GM12878 (cell line): ENCODE measurements at regions not wholly inside any gene's neighbourhood (a gene's known extent, or its start where the extent isn't known, plus 50 kb on each side); places are given as distances from the start of the nearest gene placed in this dataset.

ENCODE experiments used
- ATAC-seq: fragments of 200-7000 bp; cut with Tn5 transposase; 3 replicates; pipeline ENCODE4 v1.9.1; 2020; ENCODE audit warnings: mild to moderate bottlenecking, moderate library complexity
- BruUV-seq: library from RNA; stranded (reverse); fragments of 400-500 nt; replicated peaks from 2 replicates; lab custom pipeline; 2021; lab: Mats Ljungman, UMichigan
- CTCF ChIA-PET: fragments of 300-600 bp; sonication (Branson Sonifier 250); formaldehyde crosslinking; extraction: SDS; loops from one replicate; lab custom pipeline; 2021; ENCODE audit warnings: inconsistent platforms; lab: Yijun Ruan, JAX
- POLR2A ChIA-PET: fragments of 350-600 bp; formaldehyde crosslinking; extraction: SDS; loops from one replicate; lab custom pipeline; 2021; ENCODE audit warnings: inconsistent platforms; lab: Charles Lee
- RAD21 ChIA-PET: fragments of 300-600 bp; sonication (Branson Sonifier 250); formaldehyde crosslinking; loops from one replicate; lab custom pipeline; 2023; ENCODE audit warnings: antibody characterized with exemption; ENCODE audit not compliant: unreplicated experiment; lab: Charles Lee
- SMC1A ChIA-PET: fragments of 300-600 bp; sonication (Branson Sonifier 250); formaldehyde crosslinking; loops from one replicate; lab custom pipeline; 2023; ENCODE audit not compliant: unreplicated experiment, uncharacterized antibody; lab: Charles Lee
- DNase-seq: peaks from one replicate; pipeline ENCODE4 v3.0.0-alpha.2; 2011; ENCODE audit warnings: low read depth, low spot score
- FAIRE-seq: peaks from 3 replicates; lab custom pipeline; 2011; peaks lifted over from hg19 to GRCh38; lab: Jason Lieb, UNC
- H2AFZ ChIP-seq: 2 replicates; pipeline ENCODE4 v1.6.0; 2011; ENCODE audit warnings: low read depth, low read length, control low read depth; ENCODE audit not compliant: control insufficient read depth
- H3K27ac ChIP-seq: 2 replicates; pipeline ENCODE4 v1.5.1; 2011; ENCODE audit warnings: control low read depth; ENCODE audit not compliant: control insufficient read depth, insufficient read depth
- H3K27me3 ChIP-seq, 2 experiments: replicated peaks in 1 of 2; 2 replicates each; pipeline versions ENCODE4 v1.6.0 to v1.6.1; 2011; ENCODE audit warnings: low read length in 1 of 2; ENCODE audit not compliant: control insufficient read depth in 2 of 2, insufficient read depth in 2 of 2
- H3K36me3 ChIP-seq, 2 experiments: 2 replicates each; pipeline ENCODE4 v1.5.1; 2011; ENCODE audit warnings: low read length in 1 of 2; ENCODE audit not compliant: control insufficient read depth in 2 of 2, insufficient read depth in 2 of 2
- H3K4me1 ChIP-seq: 2 replicates; pipeline ENCODE4 v1.6.1; 2011; ENCODE audit warnings: mild to moderate bottlenecking, low read length, moderate library complexity, mixed read lengths; ENCODE audit not compliant: control insufficient read depth, insufficient read depth
- H3K4me2 ChIP-seq: 2 replicates; pipeline ENCODE4 v1.6.0; 2011; ENCODE audit warnings: control low read depth; ENCODE audit not compliant: control insufficient read depth, insufficient read depth
- H3K4me3 ChIP-seq: fragments of 200-600 bp; sonication (generic); 2 replicates; pipeline ENCODE4 v1.5.1; 2016
- H3K79me2 ChIP-seq: 2 replicates; pipeline ENCODE4 v1.6.0; 2011; ENCODE audit warnings: low read length; ENCODE audit not compliant: control insufficient read depth, insufficient read depth
- H3K9ac ChIP-seq: 2 replicates; pipeline ENCODE4 v1.8.0; 2011; ENCODE audit warnings: low read length, control low read depth, mixed read lengths; ENCODE audit not compliant: control insufficient read depth, insufficient read depth
- H3K9me3 ChIP-seq: replicated peaks from 3 replicates; pipeline ENCODE4 v1.5.1; 2011; ENCODE audit warnings: mild to moderate bottlenecking, low read length; ENCODE audit not compliant: control insufficient read depth, insufficient read depth
- H4K20me1 ChIP-seq: 2 replicates; pipeline ENCODE4 v1.6.0; 2011; ENCODE audit not compliant: control insufficient read depth, insufficient read depth
- CEBPB ChIP-seq, 2 experiments: fragments of 150-350 bp in 1 of 2; IDR thresholded peaks; 2 replicates each; pipeline ENCODE4 v1.6.1; 2012 to 2014; ENCODE audit warnings: low read depth in 2 of 2, low read length in 2 of 2, borderline replicate concordance in 1 of 2, inconsistent platforms in 1 of 2
- CREB1 ChIP-seq: IDR thresholded peaks from 2 replicates; pipeline ENCODE4 v1.6.1; 2012; ENCODE audit warnings: low read depth, mild to moderate bottlenecking, inconsistent platforms
- DPF2 ChIP-seq: fragments of 450-650 bp; IDR thresholded peaks from 2 replicates; pipeline ENCODE4 v1.6.1; 2017; ENCODE audit warnings: mild to moderate bottlenecking
- ESRRA ChIP-seq: IDR thresholded peaks from 2 replicates; pipeline ENCODE4 v1.6.1; 2012; ENCODE audit warnings: mild to moderate bottlenecking, low read length, improper control_type of control experiment
- HCFC1 ChIP-seq: fragments of 150-350 bp; IDR thresholded peaks from 2 replicates; pipeline ENCODE4 v1.6.1; 2014; ENCODE audit warnings: low read length
- MYC ChIP-seq: IDR thresholded peaks from 2 replicates; pipeline ENCODE4 v1.6.1; 2011; ENCODE audit warnings: mild to moderate bottlenecking, low read length, moderate library complexity, inconsistent platforms; ENCODE audit not compliant: insufficient read depth, insufficient replicate concordance, insufficient read length, severe bottlenecking
- NR2C2 ChIP-seq: IDR thresholded peaks from 2 replicates; pipeline ENCODE4 v1.6.1; 2011; ENCODE audit warnings: borderline replicate concordance, low read depth; ENCODE audit not compliant: control insufficient read depth, insufficient read length
- PML ChIP-seq: IDR thresholded peaks from 2 replicates; pipeline ENCODE4 v1.6.1; 2012; ENCODE audit warnings: low read length, inconsistent platforms
- TAF1 ChIP-seq: IDR thresholded peaks from 2 replicates; pipeline ENCODE4 v1.6.1; 2011; ENCODE audit warnings: mild to moderate bottlenecking, low read depth, low read length, borderline replicate concordance
- TARDBP ChIP-seq: IDR thresholded peaks from 2 replicates; pipeline ENCODE4 v1.6.1; 2016; ENCODE audit warnings: borderline replicate concordance
- ZNF207 ChIP-seq: fragments of 450-650 bp; IDR thresholded peaks from 2 replicates; pipeline ENCODE4 v1.6.1; 2014; ENCODE audit warnings: antibody characterized with exemption, mild to moderate bottlenecking, borderline replicate concordance
- ZNF217 ChIP-seq: fragments of 450-650 bp; IDR thresholded peaks from 2 replicates; pipeline ENCODE4 v1.6.1; 2017; ENCODE audit warnings: antibody characterized with exemption, mild to moderate bottlenecking
- ZSCAN29 ChIP-seq: fragments of 450-650 bp; IDR thresholded peaks from 2 replicates; pipeline ENCODE4 v1.6.1; 2017; ENCODE audit warnings: mild to moderate bottlenecking, moderate library complexity
- WGBS: methylation state at CpG from one replicate; pipeline ENCODE4 v1.1.6; 2016; ENCODE audit warnings: low lambda C conversion rate; ENCODE audit not compliant: insufficient replicate concordance, insufficient coverage; ENCODE audit errors: missing lambda C conversion rate; 5-methylcytosine and 5-hydroxymethylcytosine counted together
- in situ Hi-C: fragments of 300-500 bp; cut with MboI; formaldehyde crosslinking; loops from 9 replicates; pipeline ENCODE4 v1.14.3; 2018; ENCODE audit warnings: mixed read lengths
- intact Hi-C: fragments of 100-400 bp; cut with micrococcal nuclease; formaldehyde crosslinking; loops from one replicate; pipeline ENCODE4 v1.14.2; 2022; ENCODE audit not compliant: unreplicated experiment
- TF ChIP-seq, protein P1 (sequence below): IDR thresholded peaks from 2 replicates; pipeline ENCODE4 v1.6.1; 2011; ENCODE audit warnings: low read depth, low read length, improper control_type of control experiment, borderline replicate concordance
- TF ChIP-seq, protein P2 (sequence below): fragments of 450-650 bp; IDR thresholded peaks from 2 replicates; pipeline ENCODE4 v1.6.1; 2016; ENCODE audit warnings: mild to moderate bottlenecking

DNA sequence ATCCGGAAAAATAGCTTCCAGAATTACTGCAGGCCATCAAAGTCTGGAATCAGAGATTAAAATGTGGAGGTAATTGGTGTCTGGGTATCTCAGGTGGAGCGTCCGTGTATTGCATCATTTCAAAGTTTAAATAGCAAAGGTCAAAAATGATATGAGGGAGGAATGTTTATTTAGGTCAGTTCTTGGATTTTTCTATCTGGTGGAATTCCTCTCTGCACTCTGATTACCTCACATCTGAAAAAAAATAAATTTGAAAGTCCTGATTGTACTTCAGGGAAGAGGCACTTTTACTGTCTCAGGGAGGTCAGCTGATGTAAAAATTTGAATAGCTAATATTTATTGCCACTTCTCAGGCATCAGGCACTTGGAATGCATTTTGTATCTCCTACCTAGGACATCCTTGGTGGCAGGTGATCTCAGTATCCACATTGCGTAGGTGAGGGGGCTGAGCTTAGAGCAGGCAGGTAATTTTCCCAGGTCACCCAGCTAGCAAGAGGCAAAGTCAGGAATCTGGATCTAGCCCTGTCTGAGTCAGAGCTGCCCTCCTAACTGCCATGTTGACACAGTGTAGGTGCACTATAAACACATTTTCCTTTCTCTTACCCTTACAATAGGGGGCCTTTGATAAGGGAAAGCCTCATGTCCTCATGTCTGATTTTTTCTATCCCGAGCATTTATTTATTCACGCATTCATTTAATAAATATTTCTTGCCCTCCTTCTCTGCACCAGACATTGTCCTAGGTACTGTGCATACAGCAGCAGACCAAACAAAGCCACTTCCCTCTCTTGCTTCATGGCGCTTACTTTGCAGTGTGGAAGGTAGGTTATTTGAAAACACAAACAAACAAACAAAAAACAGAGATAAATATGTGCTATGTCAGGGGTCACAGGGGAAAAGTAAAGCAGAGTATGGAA lies 454.3 kb downstream of the HAPSTR1 start:
- TF ChIP-seq ZNF217 (no peak), CEBPB (IDR thresholded peaks at IDR 0.05; ENCODE audit: borderline replicate concordance in 1 of 2, low read depth in 2 of 2, low read length in 2 of 2) (no peak), MYC (no peak), HCFC1 (no peak), TARDBP (no peak), CREB1 (no peak), TAF1 (no peak), DPF2 (no peak), ZSCAN29 (no peak), PML (no peak), ZNF207 (no peak), NR2C2 (no peak), ESRRA (no peak)
- TF ChIP-seq, protein P1, sequence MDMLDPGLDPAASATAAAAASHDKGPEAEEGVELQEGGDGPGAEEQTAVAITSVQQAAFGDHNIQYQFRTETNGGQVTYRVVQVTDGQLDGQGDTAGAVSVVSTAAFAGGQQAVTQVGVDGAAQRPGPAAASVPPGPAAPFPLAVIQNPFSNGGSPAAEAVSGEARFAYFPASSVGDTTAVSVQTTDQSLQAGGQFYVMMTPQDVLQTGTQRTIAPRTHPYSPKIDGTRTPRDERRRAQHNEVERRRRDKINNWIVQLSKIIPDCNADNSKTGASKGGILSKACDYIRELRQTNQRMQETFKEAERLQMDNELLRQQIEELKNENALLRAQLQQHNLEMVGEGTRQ = no peak
- TF ChIP-seq, protein P2, sequence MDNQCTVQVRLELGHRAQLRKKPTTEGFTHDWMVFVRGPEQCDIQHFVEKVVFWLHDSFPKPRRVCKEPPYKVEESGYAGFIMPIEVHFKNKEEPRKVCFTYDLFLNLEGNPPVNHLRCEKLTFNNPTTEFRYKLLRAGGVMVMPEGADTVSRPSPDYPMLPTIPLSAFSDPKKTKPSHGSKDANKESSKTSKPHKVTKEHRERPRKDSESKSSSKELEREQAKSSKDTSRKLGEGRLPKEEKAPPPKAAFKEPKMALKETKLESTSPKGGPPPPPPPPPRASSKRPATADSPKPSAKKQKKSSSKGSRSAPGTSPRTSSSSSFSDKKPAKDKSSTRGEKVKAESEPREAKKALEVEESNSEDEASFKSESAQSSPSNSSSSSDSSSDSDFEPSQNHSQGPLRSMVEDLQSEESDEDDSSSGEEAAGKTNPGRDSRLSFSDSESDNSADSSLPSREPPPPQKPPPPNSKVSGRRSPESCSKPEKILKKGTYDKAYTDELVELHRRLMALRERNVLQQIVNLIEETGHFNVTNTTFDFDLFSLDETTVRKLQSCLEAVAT = no peak
- TF ChIP-seq, all 136 proteins: peak for 0
- ATAC-seq (no peak), DNase-seq (no peak), FAIRE-seq (no peak)
- ChIA-PET POLR2A (interaction anchor here (0.5 kb wide), 1 partner anchor 9 kb away, joined by 3 read pairs; no protein-coding TSS in a partner anchor), RAD21 (no interaction called here), SMC1A (no interaction called here), CTCF (no interaction called here)
- no peaks in the 10 kb centered on the region for H3K9me3 ChIP-seq
- H3K4me1 ChIP-seq = no peaks in the 10 kb centered on the region
- H3K79me2 ChIP-seq = no peaks in the 10 kb centered on the region
- 47% methylated on average over 7 of the region's 7 CpGs for WGBS
- H3K27me3 ChIP-seq = no peaks in the 10 kb centered on the region
- no peak overlapping the region for H3K4me2 ChIP-seq
- no TSS peak for BruUV-seq
- no peak overlapping the region for H3K4me3 ChIP-seq
- H3K36me3 ChIP-seq = no peaks in the 10 kb centered on the region
- no peak overlapping the region for H3K27ac ChIP-seq
- H3K9ac ChIP-seq = no peak overlapping the region
- in situ Hi-C loops (no loop called here), intact Hi-C loops (no loop called here)
- H2AFZ ChIP-seq = no peak overlapping the region
- no peaks in the 10 kb centered on the region for H4K20me1 ChIP-seq
